HuH-7 (cell line): ENCODE measurements at regions not wholly inside any gene's neighbourhood (a gene's known extent, or its start where the extent isn't known, plus 50 kb on each side); places are given as distances from the start of the nearest gene placed in this dataset.
"Not testable (repeated sequence)": the region's sequence is repeated elsewhere in the genome, so short reads cannot be mapped to it uniquely, and the experiment has no call there.

Experiments used
- DNase-seq: peaks from one replicate; pipeline ENCODE4 v3.0.0; 2011; ENCODE audit warnings: low spot score

- no peak for DNase-seq
These were observed 603.6 kb downstream of the FBXO15 start for GRCh38 chr18:73544032-73544431.

GRCh38 chr18:73535990-73536389, 611.6 kb downstream of the FBXO15 start:
- DNase-seq, result no peak

DNA sequence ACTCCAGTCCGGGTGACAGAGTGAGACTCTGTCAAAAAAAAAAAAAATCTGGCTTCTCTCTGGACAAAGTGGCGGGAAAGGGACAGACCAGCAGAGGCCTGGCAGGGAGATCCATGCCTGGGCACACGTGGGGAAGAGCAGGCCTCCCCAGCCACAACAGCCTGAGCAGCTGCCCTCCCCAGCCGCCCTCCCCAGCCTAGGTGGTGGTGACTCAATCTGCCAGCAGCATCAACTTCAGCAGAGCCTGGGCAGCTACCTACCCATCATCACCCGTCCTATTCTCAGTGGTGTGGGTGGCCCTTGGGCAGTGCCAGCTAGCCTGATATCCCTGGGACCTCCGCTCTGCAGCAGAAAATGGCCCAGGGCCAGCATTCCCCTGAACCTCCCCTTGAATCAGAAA, 612.4 kb downstream of the FBXO15 start:
- DNase-seq, result no peak

GRCh38 chr18:73531601-73532000, 616.0 kb downstream of the FBXO15 start:
- no peak for DNase-seq

GRCh38 chr18:73528066-73528465, 619.6 kb downstream of the FBXO15 start:
- no peak for DNase-seq

- DNase-seq, result no peak
These were observed 627.4 kb downstream of the FBXO15 start for GRCh38 chr18:73520229-73520628.

DNA sequence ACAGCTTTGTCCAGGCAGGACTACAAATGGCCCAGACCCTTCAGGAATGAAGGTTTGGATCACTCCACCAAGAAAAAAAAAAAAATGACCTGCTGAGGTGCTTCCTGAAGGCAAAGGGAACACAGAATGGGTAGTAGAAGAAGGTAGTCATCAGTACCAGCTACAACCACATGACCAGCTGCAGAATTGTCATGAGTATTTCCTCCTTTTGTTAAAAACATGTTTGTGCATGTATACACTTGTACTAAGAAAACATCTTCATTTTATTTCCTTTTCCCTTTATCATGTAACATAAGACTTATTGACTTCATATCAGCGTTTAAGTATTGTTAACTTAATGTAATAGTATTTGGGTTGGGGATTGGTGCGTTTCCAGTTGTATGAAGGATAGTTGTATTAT, 631.6 kb downstream of the FBXO15 start:
- DNase-seq, result not testable (repeated sequence)

DNA sequence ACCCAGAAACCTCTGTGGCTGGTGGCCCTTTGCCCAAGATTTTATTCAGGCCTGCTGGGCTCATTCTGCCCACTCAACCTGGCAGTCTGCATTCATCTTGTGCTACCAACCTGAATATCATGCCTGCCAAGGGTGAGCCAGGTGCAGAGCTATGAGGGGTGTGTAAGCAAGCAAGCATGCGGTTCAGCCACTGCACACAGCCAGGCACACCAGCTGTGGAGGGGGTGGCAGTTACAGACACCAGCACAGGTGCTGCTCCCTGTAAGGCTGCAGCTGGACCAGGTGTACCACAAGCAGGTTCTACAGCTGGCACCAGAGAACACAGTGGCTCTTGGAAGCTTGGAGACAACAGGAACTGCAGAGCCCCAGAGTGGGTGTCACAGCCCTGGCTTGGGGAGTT, 633.2 kb downstream of the FBXO15 start:
- no peak for DNase-seq

DNA sequence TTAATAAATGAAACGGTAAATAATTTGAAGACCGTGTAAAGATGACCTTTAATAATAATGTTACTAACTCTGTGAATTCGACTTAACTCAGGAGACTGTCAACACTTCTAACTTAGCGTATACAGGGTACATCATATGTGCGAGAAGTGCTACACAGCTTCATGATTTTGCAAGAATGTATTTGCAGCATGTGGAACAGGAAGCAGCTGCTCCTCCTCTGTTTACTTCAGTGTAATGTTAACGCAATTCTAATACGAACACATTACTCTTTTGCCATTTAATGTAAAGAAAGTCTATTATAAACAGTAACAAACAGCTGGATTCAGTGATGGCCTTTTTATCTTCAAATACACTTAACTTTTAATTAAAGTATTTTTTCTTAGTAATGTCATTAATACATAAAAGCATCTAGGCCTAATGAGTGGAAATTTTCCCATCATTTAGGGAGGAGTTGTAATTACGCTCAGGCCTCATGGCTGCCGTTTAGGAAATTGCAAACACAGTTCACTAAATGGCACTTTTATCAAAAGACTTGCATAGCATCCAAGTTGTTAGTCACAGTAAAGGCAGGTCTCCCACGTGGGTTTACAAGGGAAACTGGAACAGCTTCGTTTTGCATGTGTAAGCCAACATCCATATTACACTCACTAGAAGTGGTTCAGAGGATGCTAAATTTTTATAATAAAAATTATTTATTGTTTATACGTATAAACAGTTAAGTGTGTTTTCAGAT, 635.7 kb downstream of the FBXO15 start:
- no peak for DNase-seq

GRCh38 chr18:73509460-73509859, 638.2 kb downstream of the FBXO15 start:
- DNase-seq, result no peak

DNA sequence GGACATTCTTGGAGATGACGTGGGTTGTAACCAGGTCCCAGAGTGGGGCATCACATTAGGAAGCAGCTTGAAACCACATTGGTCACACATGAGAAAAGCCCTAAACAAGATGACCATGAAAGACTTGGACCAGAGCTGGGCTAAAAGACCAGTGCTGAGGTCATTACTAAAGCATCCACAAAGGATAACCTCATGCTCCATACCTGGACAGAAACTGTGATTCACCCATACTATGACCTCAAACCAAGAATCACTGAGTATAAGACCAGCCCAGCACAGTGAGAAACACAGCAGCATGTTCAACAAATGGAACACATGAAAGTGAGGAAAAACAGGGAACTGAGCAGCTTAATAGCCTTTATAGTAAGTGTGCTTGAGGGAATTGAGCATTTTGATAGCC, 635.5 kb upstream of the NETO1 start:
- DNase-seq, result no peak

GRCh38 chr18:73487966-73488365, 620.2 kb upstream of the NETO1 start:
- DNase-seq, result no peak

GRCh38 chr18:73485166-73485565, 617.4 kb upstream of the NETO1 start:
- DNase-seq, result no peak

- no peak for DNase-seq
These were observed 615.1 kb upstream of the NETO1 start for GRCh38 chr18:73482901-73483300.

DNA sequence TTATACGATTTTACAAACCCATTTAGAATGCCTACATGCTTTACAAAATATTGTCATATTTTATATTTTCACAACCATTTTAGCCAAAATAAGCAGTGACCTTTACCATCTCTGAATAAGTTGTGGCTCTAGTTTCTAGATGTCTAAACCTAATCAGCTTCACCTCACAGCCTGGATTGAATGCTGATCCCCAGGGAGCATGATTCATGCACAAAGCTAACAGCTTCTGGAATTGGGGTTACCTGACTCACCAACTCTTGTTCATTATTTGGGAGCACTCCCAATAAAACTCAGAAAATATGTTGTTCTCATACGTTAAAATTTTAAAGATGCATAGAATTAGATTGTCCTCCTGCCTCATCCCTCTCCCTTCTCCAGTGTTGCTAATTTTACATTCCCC, 611.7 kb upstream of the NETO1 start:
- DNase-seq, result no peak

- DNase-seq, result no peak
These were observed 610.4 kb upstream of the NETO1 start for GRCh38 chr18:73478191-73478590.

DNA sequence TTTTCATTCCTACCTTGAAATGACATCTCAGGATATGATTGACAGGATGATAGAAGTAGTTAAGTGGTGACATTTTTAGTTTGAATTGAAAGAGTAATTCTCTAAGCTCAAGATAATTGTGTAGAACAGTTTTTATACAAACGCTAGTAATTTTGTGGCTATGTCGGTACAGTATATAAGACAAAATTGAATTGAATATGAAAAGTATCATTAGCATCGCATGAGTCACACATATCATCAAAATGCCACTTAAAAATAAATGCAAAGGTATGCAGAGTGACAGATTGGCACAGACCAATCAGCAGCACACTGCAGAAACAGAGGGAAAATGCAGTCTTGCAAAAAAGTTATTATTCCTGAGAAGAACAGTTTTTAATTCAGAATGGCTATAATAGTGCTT, 608.2 kb upstream of the NETO1 start:
- DNase-seq, result no peak

DNA sequence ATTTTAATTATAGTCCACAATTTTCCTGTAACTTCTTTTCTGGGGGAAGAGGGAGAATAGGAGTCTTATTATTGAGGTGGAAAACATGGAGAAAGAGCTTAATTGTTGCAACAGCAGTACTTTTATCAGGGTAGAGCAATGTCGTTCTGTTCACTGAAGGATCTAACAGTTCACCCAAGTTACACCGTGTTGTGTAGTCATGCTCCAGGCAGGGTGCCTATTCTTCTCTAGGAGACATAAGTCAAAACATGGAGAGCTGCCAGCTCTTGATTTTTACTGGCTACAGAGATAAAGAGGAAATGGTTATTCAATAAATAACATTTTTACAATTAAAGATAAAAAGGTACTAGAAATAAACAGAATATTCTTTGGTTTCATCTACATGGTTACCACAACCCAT, 594.3 kb upstream of the NETO1 start:
- DNase-seq, result no peak

DNA sequence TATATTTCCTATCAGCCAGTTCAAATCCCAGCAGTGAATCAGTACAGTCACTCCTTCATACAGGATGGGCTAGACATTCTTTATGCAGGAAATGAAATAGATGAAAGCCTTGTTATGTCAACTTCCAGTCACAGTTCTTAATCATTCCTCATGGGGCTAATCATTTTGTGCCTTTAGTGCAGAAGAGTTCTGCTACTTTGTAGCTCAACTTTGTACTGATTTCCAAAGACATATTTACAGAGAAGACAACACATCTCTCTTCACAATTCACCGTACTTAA, 593.9 kb upstream of the NETO1 start:
- no peak for DNase-seq

- DNase-seq, result no peak
These were observed 593.4 kb upstream of the NETO1 start for GRCh38 chr18:73461038-73461779.

DNA sequence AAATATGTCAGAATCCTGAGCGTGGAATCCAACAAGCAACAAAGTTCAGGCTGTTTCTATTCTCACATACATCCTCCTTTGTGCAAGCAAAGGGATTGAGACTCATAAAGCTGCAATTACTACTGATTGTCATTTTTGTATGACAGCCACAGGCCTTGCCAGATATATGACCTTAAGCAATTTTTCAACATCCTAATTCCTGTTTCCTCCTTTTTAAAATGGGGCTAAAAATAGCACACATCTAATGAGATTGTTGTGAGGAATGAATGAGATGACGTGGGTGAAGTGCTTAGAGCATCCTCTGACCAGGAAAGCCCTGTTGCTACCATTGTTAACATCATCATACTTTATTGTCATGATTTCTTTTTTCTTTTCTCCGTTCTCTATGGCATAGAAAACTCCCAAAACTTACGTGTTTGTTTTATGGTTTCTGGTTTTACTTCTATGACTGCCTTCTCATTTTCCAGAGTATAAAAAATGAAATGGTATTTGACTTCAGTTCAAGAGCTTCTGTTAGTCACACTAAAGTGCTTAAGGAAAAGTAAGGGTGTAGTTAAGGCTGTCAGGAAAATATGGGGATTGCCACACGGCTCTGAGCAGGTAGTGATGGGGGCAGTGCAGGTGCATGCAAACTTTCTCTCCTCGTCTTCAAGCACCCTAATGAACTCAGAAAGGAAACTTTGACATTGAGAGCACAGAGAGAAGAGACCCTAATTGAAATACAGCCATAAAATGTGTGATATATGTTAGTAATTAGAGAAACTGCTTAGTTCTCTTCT, 590.6 kb upstream of the NETO1 start:
- DNase-seq, result no peak

DNA sequence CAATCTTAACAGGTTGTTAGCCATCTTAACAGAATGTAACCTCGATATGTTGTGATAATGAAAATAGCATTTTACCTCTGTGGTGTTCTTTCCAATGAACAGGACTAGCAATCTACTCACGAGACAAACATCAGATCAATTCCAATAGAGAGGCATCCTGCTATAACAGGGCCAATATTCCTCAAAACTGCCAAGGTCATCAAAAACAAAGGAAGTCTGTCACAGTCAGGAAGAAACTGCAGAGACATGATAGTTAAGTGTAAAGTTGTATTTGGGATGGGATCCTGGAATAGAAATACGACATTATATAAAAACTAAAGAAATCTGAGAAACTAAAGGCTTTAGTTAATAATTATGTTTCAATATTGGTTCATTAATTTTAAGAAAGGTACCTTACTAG, 588.9 kb upstream of the NETO1 start:
- no peak for DNase-seq

GRCh38 chr18:73452866-73453265, 585.1 kb upstream of the NETO1 start:
- no peak for DNase-seq
